ENCODE measurements at regions not wholly inside any gene's neighbourhood (a gene's known extent, or its start where the extent isn't known, plus 50 kb on each side); places are given as distances from the start of the nearest gene placed in this dataset.

DNA sequence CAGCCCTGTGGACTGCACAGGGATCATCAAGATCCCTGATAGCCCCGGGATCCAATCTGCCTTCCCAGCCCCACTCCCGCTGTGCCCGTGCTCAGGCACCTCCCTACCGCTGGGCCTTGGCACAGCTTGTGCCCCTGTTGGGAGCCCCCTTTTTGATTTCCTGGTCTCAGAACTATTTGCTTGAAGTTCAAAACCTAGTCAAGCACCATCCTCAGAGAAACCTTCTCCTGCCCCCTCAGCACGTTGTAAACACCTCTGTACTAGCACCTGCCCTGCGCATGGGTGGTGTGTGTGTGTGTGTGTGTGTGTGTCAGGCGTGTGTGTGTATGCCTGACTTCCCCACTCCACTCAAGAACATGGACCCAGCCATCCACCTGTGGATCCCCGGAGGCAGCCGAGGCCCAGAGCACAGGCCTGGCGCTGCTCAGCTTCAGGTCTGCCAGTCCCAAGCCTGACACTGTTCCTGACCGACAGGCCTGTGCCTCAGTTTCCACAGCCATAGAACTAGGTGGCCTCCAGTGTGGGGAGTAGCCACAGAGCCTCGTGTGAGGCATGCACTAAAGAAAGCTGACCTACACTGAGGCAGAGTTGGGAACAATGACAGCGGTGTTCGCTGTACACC is 65.5 kb downstream of the ADRA2C start:
- no peak for DNase-seq (ENCODE audit: low spot score)

DNA sequence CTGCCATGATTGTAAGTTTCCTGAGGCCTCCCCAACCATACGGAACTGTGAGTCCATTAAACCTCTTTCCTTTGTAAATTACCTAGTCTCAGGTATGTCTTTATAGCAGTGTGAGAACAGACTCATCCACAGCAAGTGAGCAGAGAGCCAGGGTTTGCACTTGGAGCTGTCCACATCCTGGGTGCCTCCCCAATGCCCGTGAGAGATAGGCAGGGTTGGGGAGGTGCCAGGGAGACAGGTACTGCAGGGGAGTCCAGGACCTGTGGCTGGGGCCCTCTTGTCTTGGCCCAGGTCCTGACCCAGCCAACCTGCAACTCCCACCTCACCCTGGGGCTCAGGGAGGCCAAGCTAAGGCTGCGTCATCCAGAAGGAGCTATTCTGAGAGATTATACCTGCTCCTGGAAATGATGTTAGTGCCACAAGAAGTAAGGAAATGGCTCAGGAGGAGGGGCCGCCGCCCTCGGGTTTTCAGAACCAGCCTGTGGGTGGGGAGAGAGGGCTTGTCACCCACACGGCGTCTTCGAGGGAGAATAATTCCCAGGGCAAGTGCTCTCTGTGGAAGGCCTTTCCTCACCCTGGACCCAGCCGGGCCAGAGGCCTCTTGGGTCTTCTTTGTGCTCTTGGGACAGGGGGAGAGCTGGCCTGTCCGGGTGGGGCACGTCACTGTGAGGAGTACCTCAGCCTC is 66.5 kb downstream of the ADRA2C start:
- no peak for DNase-seq (ENCODE audit: low spot score)

DNA sequence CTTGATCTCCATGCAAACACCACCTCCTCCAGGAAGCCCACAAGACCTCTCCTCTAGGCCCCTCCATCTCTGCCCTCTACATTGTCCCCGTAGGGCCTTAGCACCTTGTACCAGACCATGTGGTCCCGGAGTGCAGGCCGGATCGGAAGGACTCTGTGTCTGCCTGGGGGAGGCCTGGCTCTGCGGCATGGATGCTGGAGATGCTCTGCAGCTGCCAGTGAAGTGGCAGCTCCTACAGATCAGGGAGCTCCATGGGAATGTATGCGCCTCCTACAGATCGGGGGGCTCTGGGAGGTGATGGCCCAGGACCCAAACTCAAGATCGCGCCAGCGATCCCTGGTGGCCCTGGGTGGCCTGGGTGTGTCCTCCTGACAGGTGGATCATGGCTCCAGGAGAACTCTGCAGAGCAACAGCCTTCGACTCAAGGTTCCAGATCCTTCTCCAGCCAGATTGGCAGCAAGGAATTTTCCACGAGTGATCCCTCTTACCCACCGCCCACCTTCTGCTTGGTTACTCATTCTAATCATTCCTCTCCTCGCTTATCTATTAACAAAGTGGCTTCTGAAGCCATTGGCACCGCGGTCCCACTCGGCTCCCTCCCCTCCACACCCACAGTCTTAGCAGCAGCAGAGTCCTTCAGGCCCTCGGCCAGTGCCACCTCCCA is 67.3 kb downstream of the ADRA2C start:
- DNase-seq (ENCODE audit: low spot score): no peak

DNA sequence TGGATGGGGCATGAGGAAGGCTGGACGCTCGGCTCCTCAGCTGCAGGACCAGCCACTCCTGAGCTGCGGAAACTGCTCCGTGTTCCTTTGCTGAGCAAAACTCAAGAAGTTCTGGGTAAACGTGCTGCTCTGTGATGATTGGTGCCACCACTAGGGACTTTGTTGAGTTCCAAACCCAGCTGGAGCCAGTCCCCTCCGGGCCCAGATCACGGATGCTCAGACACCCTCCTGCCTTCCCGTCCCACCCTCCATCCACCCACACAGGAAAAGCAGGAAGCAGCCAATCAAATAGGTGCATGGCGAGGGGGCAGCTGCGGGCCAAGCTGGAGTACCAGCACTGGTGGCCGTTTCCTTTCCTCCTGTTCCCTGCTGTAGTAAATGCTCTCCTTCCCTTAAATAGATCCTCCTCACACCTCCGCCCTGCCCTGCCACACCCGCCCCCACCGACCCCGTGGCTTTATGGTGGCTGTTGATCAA is 68.0 kb downstream of the ADRA2C start:
- DNase-seq (ENCODE audit: low spot score): no peak

DNA sequence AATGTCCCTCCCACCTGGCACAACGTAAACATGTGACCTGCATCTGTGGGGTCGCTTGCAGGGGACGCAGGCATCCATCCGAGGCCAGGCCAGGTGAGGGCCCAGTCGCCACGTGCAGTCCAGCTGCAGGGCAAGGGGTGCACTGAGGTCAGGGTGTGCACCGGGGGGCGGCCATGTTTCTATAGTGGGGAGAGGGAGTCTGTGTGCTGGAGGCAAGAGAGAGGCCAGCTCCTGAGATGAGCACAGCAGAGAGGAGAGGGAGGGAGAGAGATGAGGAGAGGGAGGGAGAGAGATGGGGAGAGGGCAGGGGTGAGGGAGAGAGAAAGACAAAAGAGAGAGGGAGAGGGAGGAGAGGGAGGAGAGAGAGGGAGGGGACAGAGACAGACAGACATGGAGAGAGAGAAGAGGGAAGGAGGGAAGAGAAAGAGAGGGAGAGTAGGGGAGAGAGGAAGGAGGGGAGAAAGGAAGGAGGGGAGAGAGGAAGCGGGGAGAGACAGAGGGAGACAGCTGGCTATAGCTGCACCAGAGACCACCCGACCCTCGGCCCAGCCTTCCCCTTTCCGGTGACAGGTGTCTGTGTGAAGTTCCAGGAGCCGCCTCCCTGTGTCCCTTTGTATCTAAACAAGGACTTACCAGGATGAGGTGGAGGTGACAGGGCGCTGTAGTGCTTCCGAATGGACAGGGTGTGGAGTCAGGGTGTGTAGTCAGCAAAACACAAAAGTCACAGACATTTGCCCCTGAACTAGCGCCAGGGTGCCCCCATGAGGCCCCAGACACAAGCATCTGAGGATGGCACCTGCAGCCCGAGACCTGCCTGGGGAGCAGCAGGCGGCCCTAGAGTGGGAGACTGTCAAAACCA is 68.7 kb downstream of the ADRA2C start:
- DNase-seq (ENCODE audit: low spot score): no peak

DNA sequence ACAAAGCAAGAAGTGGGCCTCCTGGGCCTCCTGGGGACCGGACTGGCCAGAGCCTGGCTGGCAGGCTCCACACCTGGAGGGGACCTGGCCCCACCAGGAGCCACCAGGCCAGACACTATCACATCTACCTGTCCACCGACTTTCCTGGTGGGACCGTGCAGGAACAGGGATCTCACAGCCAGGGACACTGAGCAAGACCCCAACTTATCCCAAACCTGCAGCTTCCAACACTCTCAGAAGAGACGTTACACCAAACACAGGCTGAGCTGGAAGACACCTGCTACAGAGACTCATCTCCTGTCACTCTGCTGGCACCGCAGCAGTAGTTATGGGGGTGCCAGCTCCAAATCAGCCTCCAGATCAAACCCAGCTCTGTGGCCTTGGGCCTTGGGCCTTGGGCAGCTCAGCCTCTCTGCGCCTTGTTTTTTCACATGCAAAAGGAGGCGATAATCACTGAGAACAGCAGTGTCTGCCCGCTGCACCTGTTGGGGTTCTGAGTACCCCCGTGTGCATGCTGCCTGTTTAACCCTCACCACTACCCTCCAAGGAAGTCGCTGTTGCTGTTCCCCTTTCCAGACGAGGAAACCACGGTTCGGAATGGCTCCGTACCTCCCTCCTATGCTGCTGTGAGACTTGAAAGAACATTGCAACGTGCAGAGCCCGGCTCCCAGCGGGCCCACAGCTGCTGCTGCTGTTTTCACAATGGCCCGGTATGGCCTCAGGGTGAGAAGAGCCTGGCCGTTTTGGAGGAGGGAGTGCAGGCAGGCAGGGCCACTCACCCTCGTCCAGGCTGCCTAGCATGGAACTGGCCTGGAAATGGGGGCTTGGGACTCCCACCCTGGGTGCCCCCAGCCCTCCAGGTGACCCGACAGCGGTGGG is 69.6 kb downstream of the ADRA2C start:
- no peak for DNase-seq (ENCODE audit: low spot score)

DNA sequence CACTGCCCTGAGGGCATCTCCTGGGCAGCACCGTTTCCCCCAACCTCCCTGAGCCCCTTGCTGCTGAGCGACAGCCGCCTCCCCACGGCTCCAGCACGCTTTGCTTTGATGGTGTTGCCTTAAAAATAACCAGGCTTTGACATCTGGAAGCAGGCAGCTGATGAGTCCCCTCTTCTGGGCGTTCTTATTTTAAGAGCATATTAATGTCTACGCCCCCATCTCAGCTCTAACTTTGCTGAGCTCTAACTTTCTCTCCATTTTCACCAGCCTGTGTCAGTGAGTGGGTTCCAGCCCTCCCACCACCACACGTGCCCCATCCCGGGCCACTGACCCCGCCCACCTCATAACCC is 70.2 kb downstream of the ADRA2C start:
- DNase-seq (ENCODE audit: low spot score): no peak

DNA sequence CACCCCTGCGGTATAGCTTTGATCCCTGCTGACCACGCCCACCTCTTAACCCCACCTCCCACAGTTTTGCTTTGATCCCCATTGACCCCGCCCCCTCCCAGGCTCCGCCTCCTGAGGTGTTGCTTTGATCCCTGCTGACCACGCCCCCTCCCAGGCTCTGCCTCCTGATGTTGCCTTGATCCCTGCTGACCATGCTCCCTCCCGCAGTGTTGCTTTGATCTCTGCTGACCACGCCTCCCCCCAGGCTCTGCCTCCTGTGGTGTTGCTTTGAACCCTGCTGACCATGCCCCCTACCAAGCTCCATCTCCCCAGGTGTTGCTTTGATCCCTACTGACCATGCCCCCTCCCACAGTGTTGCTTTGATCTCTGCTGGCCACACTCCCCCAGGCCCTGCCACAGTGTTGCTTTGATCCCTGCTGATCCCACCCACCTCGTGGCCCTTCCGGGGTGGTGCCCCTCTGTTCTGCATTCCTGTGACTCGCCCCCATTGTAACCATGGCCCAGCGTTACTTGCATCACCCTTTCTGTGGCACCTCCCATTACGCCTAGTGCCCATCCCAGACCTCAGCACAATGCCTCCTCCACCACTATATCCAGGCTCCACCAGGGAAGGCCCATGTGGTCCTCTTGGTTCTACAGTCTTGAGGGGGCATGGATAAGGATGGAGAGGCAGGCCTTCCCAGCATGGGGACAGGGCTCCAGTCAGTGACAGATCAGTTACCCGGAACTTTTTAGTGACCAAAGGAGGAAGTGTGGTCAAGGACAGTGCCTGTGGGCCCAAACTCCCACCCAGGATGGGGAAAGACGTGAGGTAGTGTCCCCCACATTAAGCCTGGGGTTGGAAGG is 70.8 kb downstream of the ADRA2C start:
- DNase-seq (ENCODE audit: low spot score): no peak

DNA sequence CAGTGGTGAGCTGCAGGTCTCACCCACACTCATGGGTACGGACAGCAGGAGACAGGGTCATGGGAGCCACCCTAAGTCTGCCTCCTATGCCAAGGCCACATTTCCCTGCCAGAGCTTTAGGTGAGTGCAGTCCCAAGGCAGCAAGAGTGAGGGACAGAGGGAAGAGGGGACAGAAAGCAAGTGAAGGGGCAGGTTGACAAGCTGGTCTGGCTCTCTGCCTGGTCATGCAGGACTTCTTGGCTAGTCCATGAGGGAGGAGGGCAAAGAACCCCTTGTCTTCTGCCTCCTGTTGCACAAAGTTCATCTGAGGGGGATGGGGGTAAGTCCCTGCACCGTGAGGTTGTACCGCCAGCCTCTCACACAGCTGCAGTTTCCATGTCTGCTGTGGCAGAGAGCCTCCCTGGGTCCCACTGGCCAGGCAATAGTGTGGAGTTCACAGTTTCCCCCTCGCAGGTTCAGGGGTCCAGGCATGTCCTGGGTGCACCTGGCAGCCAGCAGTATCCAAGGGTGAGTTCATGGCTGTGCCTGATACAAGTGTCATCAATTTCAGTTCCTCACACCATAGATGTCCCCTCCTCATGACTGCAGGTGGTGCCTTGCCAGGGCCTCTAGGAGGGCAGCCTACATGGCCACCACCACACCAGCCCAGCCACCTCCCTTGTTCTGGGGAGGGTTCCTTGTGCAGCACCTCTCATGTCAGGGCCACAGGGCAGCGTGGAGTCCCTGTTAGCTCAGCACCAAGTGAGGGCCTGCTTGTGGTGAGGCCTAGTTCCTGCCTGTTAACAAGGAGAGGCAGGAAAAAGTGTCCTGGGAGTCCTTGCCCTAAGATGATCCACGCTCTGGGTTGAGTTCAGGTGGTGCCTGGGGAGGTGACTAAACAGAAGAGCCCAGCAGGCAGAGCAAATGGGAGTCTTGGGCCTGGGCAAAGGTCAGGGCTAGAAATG is 72.5 kb downstream of the ADRA2C start:
- no peak for DNase-seq (ENCODE audit: low spot score)

DNA sequence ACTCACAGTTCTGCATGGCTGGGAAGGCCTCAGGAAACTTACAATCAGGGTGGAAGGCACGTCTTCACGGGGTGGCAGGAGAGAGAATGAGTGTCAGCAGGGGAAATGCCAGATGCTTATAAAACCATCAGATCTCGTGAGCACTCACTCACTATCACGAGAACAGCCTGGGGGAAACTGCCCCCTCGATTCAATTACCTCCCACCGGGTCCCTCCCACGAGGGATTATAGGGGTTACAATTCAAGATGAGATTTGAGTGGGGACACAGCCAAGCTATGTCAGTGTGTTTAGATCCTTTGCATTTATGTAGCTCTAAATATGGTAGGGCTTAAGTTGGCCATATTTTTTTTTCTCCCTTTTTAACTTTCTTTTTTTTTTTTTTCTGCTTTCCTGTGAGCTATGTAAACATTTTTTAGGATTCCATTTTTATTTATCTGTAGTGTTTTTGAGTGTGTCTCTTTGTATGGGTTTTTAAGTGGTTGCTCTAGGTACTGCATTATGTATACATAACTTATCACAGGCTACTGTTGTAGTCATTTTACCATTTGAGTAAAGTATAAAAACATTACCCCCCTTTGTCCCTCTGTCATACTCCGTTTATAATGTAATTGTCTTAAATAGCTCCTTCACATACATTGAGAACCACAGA is 79.0 kb downstream of the ADRA2C start:
- DNase-seq (ENCODE audit: low spot score): no peak

DNA sequence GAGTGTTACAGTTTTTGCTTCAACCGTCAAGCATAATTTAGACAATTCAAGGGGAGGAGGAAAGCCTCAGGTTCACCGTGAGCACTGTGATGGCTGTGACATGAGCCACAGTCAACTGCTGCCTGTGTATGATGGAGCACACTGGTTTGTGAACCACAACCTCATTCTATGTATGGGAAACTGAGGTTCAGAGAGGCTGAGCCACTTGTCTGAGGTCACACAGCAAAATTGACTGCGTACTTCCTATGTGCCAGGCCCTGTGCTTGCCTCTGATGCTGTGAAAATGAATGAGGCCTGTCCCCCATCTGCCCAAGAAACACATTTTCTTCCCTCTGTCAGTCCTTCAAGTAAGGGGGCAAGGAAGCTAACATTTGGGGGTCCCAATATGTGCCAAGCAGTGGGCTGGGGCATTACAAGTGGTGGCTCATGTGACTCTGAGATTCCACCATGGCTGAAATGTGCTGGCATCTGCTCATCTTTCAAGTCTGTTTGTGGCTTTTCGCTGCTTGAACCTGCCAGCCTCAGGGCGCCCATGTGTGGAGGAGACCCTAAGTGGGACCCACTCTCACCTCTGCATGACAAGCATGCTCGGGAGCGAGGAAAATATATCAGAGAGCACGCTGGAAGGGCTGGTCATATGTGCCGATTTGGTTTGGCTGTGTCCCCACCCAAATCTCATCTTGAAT is 79.7 kb downstream of the ADRA2C start:
- no peak for DNase-seq (ENCODE audit: low spot score)

DNA sequence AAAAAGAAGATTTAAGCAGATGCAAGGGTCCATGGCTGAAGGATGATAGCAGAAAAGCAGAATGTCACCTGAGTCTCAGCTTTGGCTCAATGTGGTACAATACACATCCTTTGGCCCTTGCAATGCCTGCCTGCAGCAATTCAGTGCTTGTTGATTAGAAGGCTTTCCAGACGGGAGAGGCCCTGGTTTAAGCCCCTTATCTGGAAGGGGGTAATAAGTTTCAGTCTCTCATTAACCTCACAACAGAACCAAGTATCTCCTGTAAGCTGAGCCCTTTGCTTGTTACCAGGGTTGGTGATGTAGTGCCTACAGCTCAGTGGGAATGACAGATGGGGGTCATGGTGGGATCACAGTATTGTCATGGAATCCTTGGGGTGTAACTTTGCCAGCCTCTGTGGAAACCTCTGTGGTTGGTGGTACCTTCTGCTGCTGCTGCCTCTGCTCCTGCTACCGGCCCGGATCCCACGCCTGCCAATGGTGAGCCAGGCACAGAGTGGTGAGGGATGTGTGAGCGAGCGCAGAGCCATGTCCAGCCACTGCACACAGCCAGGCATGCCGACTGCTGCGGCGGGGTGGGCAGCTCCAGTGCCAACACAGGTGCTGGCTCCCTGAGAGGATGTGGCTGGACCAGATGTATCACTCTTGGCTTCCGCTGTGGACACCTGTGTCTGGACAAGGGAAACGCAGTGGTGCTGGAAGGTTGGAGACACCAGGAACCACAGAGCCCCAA is 81.2 kb downstream of the ADRA2C start:
- no peak for DNase-seq (ENCODE audit: low spot score)

DNA sequence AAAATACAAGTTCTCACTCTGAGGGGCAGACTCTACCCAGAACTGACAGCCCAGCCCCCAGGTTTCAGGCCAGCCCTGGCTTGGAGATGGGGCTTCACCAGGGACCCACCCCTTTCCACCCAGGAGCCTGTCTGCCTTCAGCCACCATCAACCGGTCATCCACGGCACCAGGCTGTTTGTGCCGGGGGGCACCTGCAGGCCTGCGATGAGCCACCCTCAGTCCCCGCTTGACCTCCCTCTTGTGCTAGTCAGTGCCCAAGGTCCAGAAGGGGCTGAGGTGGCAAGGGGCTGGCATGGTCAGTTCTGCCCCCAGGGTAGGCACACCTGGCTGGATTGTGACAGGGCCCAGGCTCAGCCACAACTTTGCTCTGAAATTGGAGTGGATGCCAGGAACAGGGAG is 82.1 kb downstream of the ADRA2C start:
- no peak for DNase-seq (ENCODE audit: low spot score)

DNA sequence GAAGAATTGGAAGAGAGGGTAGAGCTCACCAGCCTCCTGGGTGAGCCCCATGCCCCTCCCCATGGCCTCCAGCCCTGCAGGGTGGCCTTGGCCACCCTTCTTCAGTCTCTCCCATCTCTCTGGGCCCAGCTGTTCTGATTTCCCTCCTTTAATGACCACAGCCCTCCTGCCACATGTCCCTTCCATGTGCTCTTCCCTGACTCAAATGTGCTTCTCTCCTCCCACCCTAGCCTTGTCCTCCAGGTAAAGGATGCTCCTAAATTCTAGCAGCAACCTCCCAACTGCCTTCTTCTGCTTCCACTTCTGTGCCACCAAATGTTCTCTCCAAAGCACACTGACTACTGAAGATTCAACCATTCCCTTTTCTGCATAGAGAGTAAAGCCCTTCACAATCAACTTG is 83.0 kb downstream of the ADRA2C start:
- DNase-seq (ENCODE audit: low spot score): no peak

DNA sequence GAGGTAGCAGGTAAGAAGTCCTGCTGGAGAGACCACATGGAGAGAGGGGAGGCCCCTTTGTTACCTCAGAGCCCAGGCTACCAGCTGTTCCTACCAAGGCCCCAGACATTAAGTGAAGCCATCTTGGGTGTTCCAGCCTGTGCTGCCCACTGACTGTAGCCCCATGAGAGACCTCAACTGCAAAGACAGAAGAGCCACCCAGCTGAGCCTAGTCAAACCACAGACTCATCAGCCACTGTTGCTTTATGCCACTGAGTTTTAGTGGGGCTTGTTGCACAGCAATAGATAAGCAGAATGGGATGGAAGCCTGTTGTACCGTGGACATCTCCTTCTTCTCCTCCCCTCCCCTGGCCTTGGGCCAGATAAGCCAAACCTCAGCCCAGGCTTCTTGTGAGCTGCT is 83.9 kb downstream of the ADRA2C start:
- DNase-seq (ENCODE audit: low spot score): no peak

DNA sequence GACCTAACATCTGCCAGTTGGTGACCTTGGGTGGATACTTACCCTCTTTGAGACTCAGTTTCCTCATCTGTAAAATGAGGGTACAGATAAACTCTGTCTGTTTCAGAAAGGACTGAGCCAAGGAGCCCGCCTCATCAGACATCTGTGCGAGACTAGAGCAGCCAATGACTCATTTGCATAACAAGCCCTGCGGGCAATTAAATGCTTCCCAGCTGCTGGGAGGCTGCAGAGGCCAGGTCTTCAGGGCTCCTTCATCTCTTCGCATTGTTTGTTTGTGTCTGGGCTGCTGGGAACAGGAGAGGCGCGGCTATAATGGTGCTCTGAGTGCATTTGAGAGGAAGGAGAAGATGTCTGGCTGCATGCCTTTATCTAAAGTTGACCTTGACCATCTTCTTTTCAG is 85.0 kb downstream of the ADRA2C start:
- no peak for DNase-seq (ENCODE audit: low spot score)

DNA sequence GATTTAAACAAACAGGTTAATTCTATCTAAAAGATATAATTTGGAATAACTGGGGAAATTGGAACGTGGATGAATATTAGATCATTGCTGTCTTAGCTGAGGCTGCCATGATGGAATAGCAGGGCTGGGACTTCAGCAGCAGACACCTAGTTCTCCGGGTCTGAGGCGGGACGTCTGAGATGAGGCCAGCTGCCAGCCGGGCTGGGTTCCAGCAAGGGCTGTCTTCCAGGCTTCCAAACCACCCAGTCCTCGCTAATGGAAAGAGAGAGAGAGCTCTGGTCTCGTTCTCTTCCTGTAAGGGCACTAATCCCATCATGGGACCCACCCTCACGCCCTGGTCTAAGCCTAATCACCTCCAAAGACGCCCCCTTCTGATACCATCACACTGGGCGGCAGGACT is 85.7 kb downstream of the ADRA2C start:
- DNase-seq (ENCODE audit: low spot score): no peak

DNA sequence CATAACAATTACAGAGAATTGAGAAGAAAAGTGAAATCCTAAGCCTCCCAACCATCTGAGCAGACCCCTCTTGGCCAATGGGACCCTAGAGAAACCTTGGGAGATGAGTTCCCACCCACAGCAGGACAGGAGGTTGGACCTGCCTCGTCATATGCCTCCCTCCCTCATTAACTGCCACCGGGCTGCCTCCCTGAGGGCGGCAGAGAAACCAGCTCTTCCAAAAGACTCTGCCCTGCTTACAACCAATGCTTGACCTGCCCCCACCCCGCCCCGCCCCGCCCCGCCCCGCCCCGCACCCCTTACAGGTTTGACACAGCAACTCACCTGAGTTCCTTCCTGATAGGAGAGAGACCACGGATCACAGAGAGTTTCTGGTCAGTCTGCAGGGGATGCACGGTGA is 86.1 kb downstream of the ADRA2C start:
- DNase-seq (ENCODE audit: low spot score): no peak
